ENCODE measurements at regions not wholly inside any gene's neighbourhood (a gene's known extent, or its start where the extent isn't known, plus 50 kb on each side); places are given as distances from the start of the nearest gene placed in this dataset.
"Not testable (repeated sequence)": the region's sequence is repeated elsewhere in the genome, so short reads cannot be mapped to it uniquely, and the experiment has no call there.

- TF ChIP-seq, protein P1, sequence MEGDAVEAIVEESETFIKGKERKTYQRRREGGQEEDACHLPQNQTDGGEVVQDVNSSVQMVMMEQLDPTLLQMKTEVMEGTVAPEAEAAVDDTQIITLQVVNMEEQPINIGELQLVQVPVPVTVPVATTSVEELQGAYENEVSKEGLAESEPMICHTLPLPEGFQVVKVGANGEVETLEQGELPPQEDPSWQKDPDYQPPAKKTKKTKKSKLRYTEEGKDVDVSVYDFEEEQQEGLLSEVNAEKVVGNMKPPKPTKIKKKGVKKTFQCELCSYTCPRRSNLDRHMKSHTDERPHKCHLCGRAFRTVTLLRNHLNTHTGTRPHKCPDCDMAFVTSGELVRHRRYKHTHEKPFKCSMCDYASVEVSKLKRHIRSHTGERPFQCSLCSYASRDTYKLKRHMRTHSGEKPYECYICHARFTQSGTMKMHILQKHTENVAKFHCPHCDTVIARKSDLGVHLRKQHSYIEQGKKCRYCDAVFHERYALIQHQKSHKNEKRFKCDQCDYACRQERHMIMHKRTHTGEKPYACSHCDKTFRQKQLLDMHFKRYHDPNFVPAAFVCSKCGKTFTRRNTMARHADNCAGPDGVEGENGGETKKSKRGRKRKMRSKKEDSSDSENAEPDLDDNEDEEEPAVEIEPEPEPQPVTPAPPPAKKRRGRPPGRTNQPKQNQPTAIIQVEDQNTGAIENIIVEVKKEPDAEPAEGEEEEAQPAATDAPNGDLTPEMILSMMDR (IDR thresholded peaks at IDR 0.05), result not testable (repeated sequence)
- not testable (repeated sequence) for TF ChIP-seq NFE2L2 (conservative IDR thresholded peaks at IDR 0.05; ENCODE audit: low read length)
These were observed 89.5 kb downstream of the GOLGA8K start for GRCh38 chr15:32313446-32314209.
